SK-N-SH treated with all-trans-retinoic acid at 6 μM for 48 hours (cell line): ENCODE measurements at regions not wholly inside any gene's neighbourhood (a gene's known extent, or its start where the extent isn't known, plus 50 kb on each side); places are given as distances from the start of the nearest gene placed in this dataset.

Source experiments
- ATAC-seq: fragments of 200-7000 bp; cut with Tn5 transposase; 3 replicates; pipeline ENCODE4 v1.9.1; 2020; ENCODE audit warnings: mild to moderate bottlenecking, moderate library complexity
- ARNTL ChIP-seq: fragments of 450-650 bp; formaldehyde crosslinking; IDR thresholded peaks from 2 replicates; pipeline ENCODE4 v1.5.0; 2020; ENCODE audit warnings: low read depth, mild to moderate bottlenecking, moderate library complexity, borderline replicate concordance
- BACH2 ChIP-seq: fragments of 250-450 bp; sonication (Bioruptor Pico); IDR thresholded peaks from 2 replicates; pipeline ENCODE4 v1.9.0; 2021; ENCODE audit warnings: mild to moderate bottlenecking, borderline replicate concordance
- CSDC2 ChIP-seq: fragments of 250-450 bp; sonication (Bioruptor Pico); IDR thresholded peaks from 2 replicates; pipeline ENCODE4 v1.5.0; 2020; ENCODE audit warnings: mild to moderate bottlenecking, moderate library complexity
- ESRRG ChIP-seq: fragments of 250-450 bp; sonication (Bioruptor Pico); IDR thresholded peaks from 2 replicates; pipeline ENCODE4 v1.6.1; 2021; ENCODE audit warnings: mild to moderate bottlenecking
- GLIS3 ChIP-seq: fragments of 250-450 bp; sonication (Bioruptor Pico); IDR thresholded peaks from 2 replicates; pipeline ENCODE4 v1.5.0; 2020; ENCODE audit warnings: mild to moderate bottlenecking, moderate library complexity
- ISL1 ChIP-seq: fragments of 250-450 bp; sonication (Bioruptor Pico); IDR thresholded peaks from 2 replicates; pipeline ENCODE4 v2.1.2; 2022; ENCODE audit warnings: mild to moderate bottlenecking, moderate library complexity
- OSR1 ChIP-seq: fragments of 250-450 bp; sonication (Bioruptor Pico); IDR thresholded peaks from 2 replicates; pipeline ENCODE4 v1.8.0; 2022; ENCODE audit warnings: moderate library complexity, mild to moderate bottlenecking, inconsistent platforms
- PPARA ChIP-seq: fragments of 250-450 bp; sonication (Bioruptor Pico); IDR thresholded peaks from 2 replicates; pipeline ENCODE4 v1.5.0; 2020; ENCODE audit warnings: mild to moderate bottlenecking, borderline replicate concordance
- RARB ChIP-seq: fragments of 250-450 bp; sonication (Bioruptor Pico); IDR thresholded peaks from 2 replicates; pipeline ENCODE4 v1.8.0; 2021; ENCODE audit warnings: mild to moderate bottlenecking, moderate library complexity
- SNAI2 ChIP-seq: fragments of 250-450 bp; sonication (Bioruptor Pico); IDR thresholded peaks from 2 replicates; pipeline ENCODE4 v1.5.0; 2020; ENCODE audit warnings: mild to moderate bottlenecking, moderate library complexity
- TCF4 ChIP-seq: fragments of 250-450 bp; sonication (Bioruptor Pico); IDR thresholded peaks from 2 replicates; pipeline ENCODE4 v1.8.0; 2021; ENCODE audit warnings: mild to moderate bottlenecking, moderate library complexity, borderline replicate concordance
- TOX ChIP-seq: fragments of 250-450 bp; sonication (Bioruptor Pico); IDR thresholded peaks from 2 replicates; pipeline ENCODE4 v1.8.0; 2021; ENCODE audit warnings: mild to moderate bottlenecking, moderate library complexity, borderline replicate concordance
- ZC3H10 ChIP-seq: fragments of 250-450 bp; sonication (Bioruptor Pico); IDR thresholded peaks from 2 replicates; pipeline ENCODE4 v1.5.1; 2021; ENCODE audit warnings: mild to moderate bottlenecking, moderate library complexity
- ZFP3 ChIP-seq: fragments of 250-450 bp; sonication (Bioruptor Pico); IDR thresholded peaks from 2 replicates; pipeline ENCODE4 v1.5.0; 2020; ENCODE audit warnings: mild to moderate bottlenecking, moderate library complexity
- ZFP30 ChIP-seq: fragments of 450-650 bp; formaldehyde crosslinking; IDR thresholded peaks from 2 replicates; pipeline ENCODE4 v1.5.0; 2022; ENCODE audit warnings: mild to moderate bottlenecking, moderate library complexity
- ZNF565 ChIP-seq: fragments of 450-650 bp; formaldehyde crosslinking; conservative IDR thresholded peaks from 2 replicates; pipeline ENCODE4 v1.5.0; 2020; ENCODE audit warnings: low read depth, mild to moderate bottlenecking, moderate library complexity
- ZNF70 ChIP-seq: fragments of 450-650 bp; formaldehyde crosslinking; IDR thresholded peaks from 2 replicates; pipeline ENCODE4 v1.5.0; 2020; ENCODE audit warnings: mild to moderate bottlenecking, moderate library complexity
- ZNF8 ChIP-seq: fragments of 450-650 bp; formaldehyde crosslinking; IDR thresholded peaks from 2 replicates; pipeline ENCODE4 v1.5.0; 2020; ENCODE audit warnings: mild to moderate bottlenecking, moderate library complexity
- TF ChIP-seq, protein P1 (sequence below): fragments of 250-450 bp; sonication (Bioruptor Pico); IDR thresholded peaks from 2 replicates; pipeline ENCODE4 v1.8.0; 2020; ENCODE audit warnings: mild to moderate bottlenecking, moderate library complexity, borderline replicate concordance
- TF ChIP-seq, protein P2 (sequence below): fragments of 250-450 bp; sonication (Bioruptor Pico); IDR thresholded peaks from 2 replicates; pipeline ENCODE4 v1.8.0; 2021; ENCODE audit warnings: low read depth, mild to moderate bottlenecking, moderate library complexity, borderline replicate concordance
- TF ChIP-seq, protein P3 (sequence below): fragments of 250-450 bp; sonication (Bioruptor Pico); IDR thresholded peaks from 2 replicates; pipeline ENCODE4 v1.5.1; 2021; ENCODE audit warnings: mild to moderate bottlenecking, moderate library complexity
- TF ChIP-seq, protein P4 (sequence below): fragments of 250-450 bp; sonication (Bioruptor Pico); IDR thresholded peaks from 2 replicates; pipeline ENCODE4 v1.5.0; 2020; ENCODE audit warnings: mild to moderate bottlenecking, moderate library complexity

DNA sequence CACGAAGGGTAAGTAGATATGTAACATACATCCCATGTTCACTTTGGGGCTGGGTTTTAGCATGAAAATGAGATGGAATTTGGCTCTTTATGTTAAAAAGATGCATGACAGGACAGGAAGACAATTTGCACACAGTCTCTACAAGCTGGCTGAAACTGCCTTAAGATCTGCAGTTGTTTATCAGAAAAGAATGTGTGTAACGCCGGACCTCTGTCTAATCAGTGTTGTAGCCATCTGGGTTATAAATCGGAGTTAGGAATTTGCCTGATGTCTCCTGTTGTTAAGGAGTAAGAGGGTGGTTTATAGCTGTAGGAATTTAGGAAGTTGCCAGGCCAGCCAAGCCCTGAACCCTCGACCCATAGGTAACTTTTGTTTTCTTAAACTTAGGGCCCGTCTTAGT is 562.9 kb upstream of the FAT1 start:
- ATAC-seq, result no peak
- TF ChIP-seq ESRRG (CRISPR knock-in tag) (no peak), TOX (no peak), SNAI2 (CRISPR knock-in tag) (no peak), ZNF70 (CRISPR knock-in tag) (no peak), ARNTL (CRISPR knock-in tag) (no peak), OSR1 (no peak), BACH2 (CRISPR knock-in tag) (no peak), ZC3H10 (CRISPR knock-in tag) (no peak)
- TF ChIP-seq, protein P1, sequence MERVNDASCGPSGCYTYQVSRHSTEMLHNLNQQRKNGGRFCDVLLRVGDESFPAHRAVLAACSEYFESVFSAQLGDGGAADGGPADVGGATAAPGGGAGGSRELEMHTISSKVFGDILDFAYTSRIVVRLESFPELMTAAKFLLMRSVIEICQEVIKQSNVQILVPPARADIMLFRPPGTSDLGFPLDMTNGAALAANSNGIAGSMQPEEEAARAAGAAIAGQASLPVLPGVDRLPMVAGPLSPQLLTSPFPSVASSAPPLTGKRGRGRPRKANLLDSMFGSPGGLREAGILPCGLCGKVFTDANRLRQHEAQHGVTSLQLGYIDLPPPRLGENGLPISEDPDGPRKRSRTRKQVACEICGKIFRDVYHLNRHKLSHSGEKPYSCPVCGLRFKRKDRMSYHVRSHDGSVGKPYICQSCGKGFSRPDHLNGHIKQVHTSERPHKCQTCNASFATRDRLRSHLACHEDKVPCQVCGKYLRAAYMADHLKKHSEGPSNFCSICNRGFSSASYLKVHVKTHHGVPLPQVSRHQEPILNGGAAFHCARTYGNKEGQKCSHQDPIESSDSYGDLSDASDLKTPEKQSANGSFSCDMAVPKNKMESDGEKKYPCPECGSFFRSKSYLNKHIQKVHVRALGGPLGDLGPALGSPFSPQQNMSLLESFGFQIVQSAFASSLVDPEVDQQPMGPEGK (CRISPR knock-in tag), result no peak
- TF ChIP-seq, all 23 proteins: peak for 0

DNA sequence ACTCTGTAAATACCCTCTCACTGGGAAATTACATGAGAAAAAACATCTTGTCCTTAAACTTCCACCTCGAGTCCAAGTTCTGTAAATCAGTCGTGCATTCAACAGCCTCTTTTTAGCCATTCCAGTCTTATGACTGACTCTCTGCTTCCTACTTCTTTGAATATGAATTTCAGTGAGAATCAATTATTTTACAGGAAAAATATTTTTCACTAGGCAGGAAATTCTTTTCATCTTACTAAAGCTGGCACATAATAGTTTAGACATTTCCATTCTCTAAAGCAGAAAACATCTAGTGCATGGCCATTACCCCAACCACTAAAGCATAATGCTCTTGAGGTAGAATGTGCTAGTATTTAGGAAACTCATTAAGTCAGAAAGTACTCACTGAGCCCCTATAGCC is 565.7 kb upstream of the FAT1 start:
- TF ChIP-seq, protein P2, sequence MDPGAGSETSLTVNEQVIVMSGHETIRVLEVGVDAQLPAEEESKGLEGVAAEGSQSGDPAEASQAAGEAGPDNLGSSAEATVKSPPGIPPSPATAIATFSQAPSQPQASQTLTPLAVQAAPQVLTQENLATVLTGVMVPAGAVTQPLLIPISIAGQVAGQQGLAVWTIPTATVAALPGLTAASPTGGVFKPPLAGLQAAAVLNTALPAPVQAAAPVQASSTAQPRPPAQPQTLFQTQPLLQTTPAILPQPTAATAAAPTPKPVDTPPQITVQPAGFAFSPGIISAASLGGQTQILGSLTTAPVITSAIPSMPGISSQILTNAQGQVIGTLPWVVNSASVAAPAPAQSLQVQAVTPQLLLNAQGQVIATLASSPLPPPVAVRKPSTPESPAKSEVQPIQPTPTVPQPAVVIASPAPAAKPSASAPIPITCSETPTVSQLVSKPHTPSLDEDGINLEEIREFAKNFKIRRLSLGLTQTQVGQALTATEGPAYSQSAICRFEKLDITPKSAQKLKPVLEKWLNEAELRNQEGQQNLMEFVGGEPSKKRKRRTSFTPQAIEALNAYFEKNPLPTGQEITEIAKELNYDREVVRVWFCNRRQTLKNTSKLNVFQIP (CRISPR knock-in tag), result no peak
- no peak for TF ChIP-seq ZNF70 (CRISPR knock-in tag)
- no peak for TF ChIP-seq OSR1
- TF ChIP-seq PPARA, result no peak
- TF ChIP-seq ARNTL (CRISPR knock-in tag), result no peak
- no peak for TF ChIP-seq ZFP30 (CRISPR knock-in tag)
- no peak for TF ChIP-seq CSDC2
- TF ChIP-seq ZNF565 (CRISPR knock-in tag), result no peak
- no peak for TF ChIP-seq TOX
- no peak for TF ChIP-seq GLIS3 (CRISPR knock-in tag)
- TF ChIP-seq, protein P3, sequence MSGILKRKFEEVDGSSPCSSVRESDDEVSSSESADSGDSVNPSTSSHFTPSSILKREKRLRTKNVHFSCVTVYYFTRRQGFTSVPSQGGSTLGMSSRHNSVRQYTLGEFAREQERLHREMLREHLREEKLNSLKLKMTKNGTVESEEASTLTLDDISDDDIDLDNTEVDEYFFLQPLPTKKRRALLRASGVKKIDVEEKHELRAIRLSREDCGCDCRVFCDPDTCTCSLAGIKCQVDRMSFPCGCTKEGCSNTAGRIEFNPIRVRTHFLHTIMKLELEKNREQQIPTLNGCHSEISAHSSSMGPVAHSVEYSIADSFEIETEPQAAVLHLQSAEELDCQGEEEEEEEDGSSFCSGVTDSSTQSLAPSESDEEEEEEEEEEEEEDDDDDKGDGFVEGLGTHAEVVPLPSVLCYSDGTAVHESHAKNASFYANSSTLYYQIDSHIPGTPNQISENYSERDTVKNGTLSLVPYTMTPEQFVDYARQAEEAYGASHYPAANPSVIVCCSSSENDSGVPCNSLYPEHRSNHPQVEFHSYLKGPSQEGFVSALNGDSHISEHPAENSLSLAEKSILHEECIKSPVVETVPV (CRISPR knock-in tag), result no peak
- no peak for TF ChIP-seq ZFP3 (CRISPR knock-in tag)
- TF ChIP-seq, protein P4, sequence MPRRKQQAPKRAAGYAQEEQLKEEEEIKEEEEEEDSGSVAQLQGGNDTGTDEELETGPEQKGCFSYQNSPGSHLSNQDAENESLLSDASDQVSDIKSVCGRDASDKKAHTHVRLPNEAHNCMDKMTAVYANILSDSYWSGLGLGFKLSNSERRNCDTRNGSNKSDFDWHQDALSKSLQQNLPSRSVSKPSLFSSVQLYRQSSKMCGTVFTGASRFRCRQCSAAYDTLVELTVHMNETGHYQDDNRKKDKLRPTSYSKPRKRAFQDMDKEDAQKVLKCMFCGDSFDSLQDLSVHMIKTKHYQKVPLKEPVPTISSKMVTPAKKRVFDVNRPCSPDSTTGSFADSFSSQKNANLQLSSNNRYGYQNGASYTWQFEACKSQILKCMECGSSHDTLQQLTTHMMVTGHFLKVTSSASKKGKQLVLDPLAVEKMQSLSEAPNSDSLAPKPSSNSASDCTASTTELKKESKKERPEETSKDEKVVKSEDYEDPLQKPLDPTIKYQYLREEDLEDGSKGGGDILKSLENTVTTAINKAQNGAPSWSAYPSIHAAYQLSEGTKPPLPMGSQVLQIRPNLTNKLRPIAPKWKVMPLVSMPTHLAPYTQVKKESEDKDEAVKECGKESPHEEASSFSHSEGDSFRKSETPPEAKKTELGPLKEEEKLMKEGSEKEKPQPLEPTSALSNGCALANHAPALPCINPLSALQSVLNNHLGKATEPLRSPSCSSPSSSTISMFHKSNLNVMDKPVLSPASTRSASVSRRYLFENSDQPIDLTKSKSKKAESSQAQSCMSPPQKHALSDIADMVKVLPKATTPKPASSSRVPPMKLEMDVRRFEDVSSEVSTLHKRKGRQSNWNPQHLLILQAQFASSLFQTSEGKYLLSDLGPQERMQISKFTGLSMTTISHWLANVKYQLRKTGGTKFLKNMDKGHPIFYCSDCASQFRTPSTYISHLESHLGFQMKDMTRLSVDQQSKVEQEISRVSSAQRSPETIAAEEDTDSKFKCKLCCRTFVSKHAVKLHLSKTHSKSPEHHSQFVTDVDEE (CRISPR knock-in tag), result no peak
- TF ChIP-seq ISL1 (CRISPR knock-in tag), result no peak
- no peak for TF ChIP-seq TCF4
- no peak for TF ChIP-seq RARB (CRISPR knock-in tag)
- no peak for TF ChIP-seq SNAI2 (CRISPR knock-in tag)
- TF ChIP-seq, protein P1 (CRISPR knock-in tag), result no peak
- TF ChIP-seq ZNF8 (CRISPR knock-in tag), result no peak
- no peak for ATAC-seq

DNA sequence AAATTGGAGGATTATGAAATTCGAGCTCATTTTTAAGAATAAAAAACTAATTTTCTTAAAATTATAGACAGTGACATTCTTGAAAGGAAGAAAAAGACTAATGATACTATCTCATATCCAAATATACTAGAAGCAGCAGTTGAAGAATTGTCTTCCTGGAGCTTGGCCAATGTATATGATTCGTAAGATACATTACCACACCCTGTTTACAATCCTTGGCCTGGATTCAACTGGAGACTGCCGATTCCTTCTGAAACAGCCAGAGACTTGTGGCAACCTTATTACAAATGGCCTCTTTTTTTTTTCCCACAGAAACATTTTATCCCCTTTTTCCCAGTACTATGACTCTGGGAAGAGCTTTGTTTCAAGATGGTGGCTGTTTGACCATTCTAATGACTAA is 571.2 kb upstream of the FAT1 start:
- no peak for ATAC-seq
- TF ChIP-seq SNAI2 (CRISPR knock-in tag) (no peak), ZNF8 (CRISPR knock-in tag) (no peak), ZC3H10 (CRISPR knock-in tag) (no peak), CSDC2 (no peak)
